ENCODE measurements at regions not wholly inside any gene's neighbourhood (a gene's known extent, or its start where the extent isn't known, plus 50 kb on each side); places are given as distances from the start of the nearest gene placed in this dataset.
A peak's percentile ranks its signal among the peaks of the same experiment; 100 is the strongest.

GRCh38 chr15:80308002-80308401, 56.0 kb upstream of the CTXND1 start:
- no peaks in the 10 kb centered on the region for H3K27me3 ChIP-seq (ENCODE audit: insufficient read depth, low read length)
- H3K4me1 ChIP-seq (ENCODE audit: insufficient read depth, low read length, severe bottlenecking): no peaks in the 10 kb centered on the region
- H3F3A ChIP-seq (ENCODE audit: insufficient read depth, low read length): no peaks in the 10 kb centered on the region
- no peaks in the 10 kb centered on the region for H4K20me1 ChIP-seq (ENCODE audit: insufficient read depth, low read length)
- no peak overlapping the region for H3K27ac ChIP-seq (ENCODE audit: low read depth, low read length, poor library complexity, severe bottlenecking)
- H3K9me3 ChIP-seq (ENCODE audit: low read length): no peaks in the 10 kb centered on the region
- no peaks in the 10 kb centered on the region for H3K36me3 ChIP-seq (ENCODE audit: insufficient read depth, low read length)
- no peak overlapping the region for H3K4me2 ChIP-seq (ENCODE audit: low read length)
- H3K79me2 ChIP-seq (ENCODE audit: insufficient read depth, low read length): no peaks in the 10 kb centered on the region
- H2AFZ ChIP-seq (ENCODE audit: low read length): no peak overlapping the region
- no peaks in the 10 kb centered on the region for H3K9me2 ChIP-seq (ENCODE audit: low read depth, low read length)
- no peak overlapping the region for H3K9ac ChIP-seq (ENCODE audit: low read length)
- peak; percentile 32; the same call in 1 of the 2 replicates for TF ChIP-seq CTCF (IDR thresholded peaks at IDR 0.05; ENCODE audit: low read length)
- TF ChIP-seq EZH2 (IDR thresholded peaks at IDR 0.05; ENCODE audit: borderline replicate concordance, low read length): no peak
- H3K4me3 ChIP-seq (ENCODE audit: low read depth, low read length, poor library complexity, severe bottlenecking): no peak overlapping the region

GRCh38 chr15:80309769-80310384, 57.9 kb upstream of the CTXND1 start:
- TF ChIP-seq EZH2 (IDR thresholded peaks at IDR 0.05; ENCODE audit: borderline replicate concordance, low read length): no peak
- peak; percentile 54 for TF ChIP-seq CTCF (IDR thresholded peaks at IDR 0.05; ENCODE audit: low read length)
- Histone ChIP-seq H3K36me3 (ENCODE audit: insufficient read depth, low read length) (no peaks in the 10 kb centered on the region), H3K27me3 (ENCODE audit: insufficient read depth, low read length) (no peaks in the 10 kb centered on the region), H3K79me2 (ENCODE audit: insufficient read depth, low read length) (no peaks in the 10 kb centered on the region), H3K9me3 (ENCODE audit: low read length) (no peaks in the 10 kb centered on the region), H3K9me2 (ENCODE audit: low read depth, low read length) (no peaks in the 10 kb centered on the region), H3K9ac (ENCODE audit: low read length) (no peak overlapping the region), H3K4me2 (ENCODE audit: low read length) (no peak overlapping the region), H4K20me1 (ENCODE audit: insufficient read depth, low read length) (no peaks in the 10 kb centered on the region), H3K4me3 (ENCODE audit: low read depth, low read length, poor library complexity, severe bottlenecking) (no peak overlapping the region), H3K27ac (ENCODE audit: low read depth, low read length, poor library complexity, severe bottlenecking) (no peak overlapping the region), H3K4me1 (ENCODE audit: insufficient read depth, low read length, severe bottlenecking) (no peaks in the 10 kb centered on the region), H2AFZ (ENCODE audit: low read length) (no peak overlapping the region), H3F3A (ENCODE audit: insufficient read depth, low read length) (no peaks in the 10 kb centered on the region)

- H3K4me2 ChIP-seq (ENCODE audit: low read length): no peak overlapping the region
- no peaks in the 10 kb centered on the region for H3K9me3 ChIP-seq (ENCODE audit: low read length)
- no peaks in the 10 kb centered on the region for H3K79me2 ChIP-seq (ENCODE audit: insufficient read depth, low read length)
- H3K27ac ChIP-seq (ENCODE audit: low read depth, low read length, poor library complexity, severe bottlenecking): no peak overlapping the region
- H3K4me1 ChIP-seq (ENCODE audit: insufficient read depth, low read length, severe bottlenecking): no peaks in the 10 kb centered on the region
- no peak overlapping the region for H2AFZ ChIP-seq (ENCODE audit: low read length)
- H3K4me3 ChIP-seq (ENCODE audit: low read depth, low read length, poor library complexity, severe bottlenecking): no peak overlapping the region
- no peaks in the 10 kb centered on the region for H3F3A ChIP-seq (ENCODE audit: insufficient read depth, low read length)
- H4K20me1 ChIP-seq (ENCODE audit: insufficient read depth, low read length): no peaks in the 10 kb centered on the region
- H3K9ac ChIP-seq (ENCODE audit: low read length): no peak overlapping the region
- no peaks in the 10 kb centered on the region for H3K27me3 ChIP-seq (ENCODE audit: insufficient read depth, low read length)
- no peaks in the 10 kb centered on the region for H3K9me2 ChIP-seq (ENCODE audit: low read depth, low read length)
- no peak for TF ChIP-seq EZH2 (IDR thresholded peaks at IDR 0.05; ENCODE audit: borderline replicate concordance, low read length)
- H3K36me3 ChIP-seq (ENCODE audit: insufficient read depth, low read length): no peaks in the 10 kb centered on the region
Measured at GRCh38 chr15:80310776-80311175, 58.8 kb upstream of the CTXND1 start.

All from OCI-LY1 (cell line).